CD4-positive, alpha-beta memory T cell (primary cell): ENCODE measurements at regions not wholly inside any gene's neighbourhood (a gene's known extent, or its start where the extent isn't known, plus 50 kb on each side); places are given as distances from the start of the nearest gene placed in this dataset.

Experiments used
- CTCF ChIA-PET: fragments of 350-600 bp; sonication (Branson Sonifier 250); formaldehyde crosslinking; loops from one replicate; lab custom pipeline; 2021; ENCODE audit warnings: inconsistent platforms; ENCODE audit not compliant: partially characterized antibody; lab: Charles Lee
- POLR2A ChIA-PET: fragments of 350-600 bp; sonication (Branson Sonifier 250); formaldehyde crosslinking; loops from one replicate; lab custom pipeline; 2021; ENCODE audit not compliant: partially characterized antibody; lab: Charles Lee
- DNase-seq, 5 donors: peaks; one replicate each; pipeline versions ENCODE4 v3.0.0 to v3.0.0-alpha.2; 2020 to 2022; ENCODE audit warnings: mixed read lengths in 1 of 5
- H3K27ac ChIP-seq: one replicate; pipeline ENCODE4 v1.7.0; 2013; ENCODE audit warnings: low read depth, low read length
- H3K27me3 ChIP-seq: 2 replicates; pipeline ENCODE4 v1.7.0; 2013; ENCODE audit warnings: mild to moderate bottlenecking, low read length, moderate library complexity; ENCODE audit not compliant: insufficient read depth
- H3K36me3 ChIP-seq: 2 replicates; pipeline ENCODE4 v1.7.0; 2013; ENCODE audit warnings: mild to moderate bottlenecking, low read length, moderate library complexity; ENCODE audit not compliant: insufficient read depth
- H3K4me1 ChIP-seq: 2 replicates; pipeline ENCODE4 v1.7.0; 2013; ENCODE audit warnings: mild to moderate bottlenecking, low read length, moderate library complexity; ENCODE audit not compliant: insufficient read depth
- H3K4me3 ChIP-seq, 2 donors: one replicate each; pipeline ENCODE4 v1.7.0; 2013; ENCODE audit warnings: low read length in 2 of 2, mild to moderate bottlenecking in 1 of 2
- H3K9me3 ChIP-seq, 2 donors: one replicate each; pipeline ENCODE4 v1.7.0; 2013; ENCODE audit warnings: low read length in 2 of 2, control low read depth in 1 of 2; ENCODE audit not compliant: control insufficient read depth in 1 of 2
- H3K27ac Mint-ChIP-seq, 7 donors: one replicate each; pipeline ENCODE4 v1.8.0; 2020 to 2021; ENCODE audit warnings: mixed read lengths in 7 of 7, mild to moderate bottlenecking in 6 of 7, inconsistent platforms in 3 of 7, moderate library complexity in 3 of 7
- H3K27me3 Mint-ChIP-seq, 2 donors: one replicate each; pipeline ENCODE4 v1.8.0; 2020 to 2021; ENCODE audit warnings: mixed read lengths in 2 of 2
- H3K36me3 Mint-ChIP-seq, 2 donors: one replicate each; pipeline ENCODE4 v1.8.0; 2020 to 2021; ENCODE audit warnings: mixed read lengths in 2 of 2, inconsistent platforms in 1 of 2, mild to moderate bottlenecking in 1 of 2
- H3K4me1 Mint-ChIP-seq, 4 donors: one replicate each; pipeline ENCODE4 v1.8.0; 2020 to 2021; ENCODE audit warnings: mixed read lengths in 4 of 4, mild to moderate bottlenecking in 1 of 4
- H3K4me3 Mint-ChIP-seq, 8 donors: one replicate each; pipeline ENCODE4 v1.8.0; 2020 to 2021; ENCODE audit warnings: mixed read lengths in 8 of 8, mild to moderate bottlenecking in 7 of 8, moderate library complexity in 6 of 8, inconsistent platforms in 3 of 8
- H3K9me3 Mint-ChIP-seq, 8 donors: one replicate each; pipeline ENCODE4 v1.8.0; 2020 to 2021; ENCODE audit warnings: mixed read lengths in 8 of 8, mild to moderate bottlenecking in 5 of 8, inconsistent platforms in 3 of 8, moderate library complexity in 1 of 8
- intact Hi-C: fragments of 100-400 bp; cut with micrococcal nuclease; formaldehyde crosslinking; loops from one replicate; pipeline ENCODE4 v1.15.1; 2023

DNA sequence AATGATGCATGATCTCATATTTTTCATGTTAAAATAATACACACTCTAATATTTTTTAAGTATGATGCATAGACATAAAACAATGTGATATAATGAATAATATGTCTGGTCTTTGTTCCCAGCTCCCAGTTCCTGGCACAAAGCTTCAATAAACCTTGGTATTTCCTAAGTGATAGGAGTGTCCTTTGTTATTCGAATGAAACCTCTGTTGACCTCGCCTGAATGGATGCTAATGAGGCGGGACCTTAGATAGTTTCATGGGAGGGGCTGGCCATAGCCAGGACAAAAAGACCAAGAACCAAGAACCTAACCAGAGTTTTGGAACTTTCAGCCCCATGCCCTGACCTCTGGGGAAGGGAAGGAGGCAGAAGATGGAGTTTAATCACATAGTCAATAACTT lies 257.7 kb upstream of the COPS8 start:
- Mint-ChIP-seq H3K27ac (no peak overlapping the region), H3K9me3 (no peaks in the 10 kb centered on the region), H3K36me3 (no peaks in the 10 kb centered on the region), H3K27me3 (peaks cover 0 to 4% of the 10 kb centered on the region in 2 donors), H3K4me3 (no peak overlapping the region), H3K4me1 (no peaks in the 10 kb centered on the region)
- H3K27me3 ChIP-seq: no peaks in the 10 kb centered on the region
- H3K4me3 ChIP-seq: no peak overlapping the region
- intact Hi-C loops: no loop called here
- H3K9me3 ChIP-seq: no peaks in the 10 kb centered on the region
- ChIA-PET CTCF (no interaction called here), POLR2A (no interaction called here)
- no peaks in the 10 kb centered on the region for H3K36me3 ChIP-seq
- H3K4me1 ChIP-seq: no peaks in the 10 kb centered on the region
- DNase-seq: no peak
- no peak overlapping the region for H3K27ac ChIP-seq

DNA sequence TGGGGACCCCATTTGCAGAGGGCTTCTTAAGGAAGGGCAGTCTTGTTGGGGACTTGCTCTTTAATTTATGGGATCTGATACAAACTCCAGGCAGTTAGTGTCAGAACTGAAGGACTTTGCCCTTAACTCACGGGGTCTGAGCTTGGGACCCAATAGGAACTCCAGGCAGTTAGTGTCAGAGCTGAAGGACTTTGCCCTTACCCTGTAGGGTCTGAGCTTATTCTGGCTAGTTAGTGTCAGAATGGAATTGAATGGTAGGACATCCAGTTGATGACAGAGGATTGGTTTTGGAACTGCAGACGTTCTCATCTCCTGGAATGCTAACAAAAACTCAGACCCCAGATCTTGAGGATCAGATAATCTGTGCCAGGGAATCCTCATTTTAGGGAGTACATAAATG lies 256.9 kb upstream of the COPS8 start:
- ChIA-PET POLR2A (no interaction called here), CTCF (no interaction called here)
- Histone ChIP-seq H3K4me1 (no peaks in the 10 kb centered on the region), H3K9me3 (no peaks in the 10 kb centered on the region), H3K27ac (no peak overlapping the region), H3K4me3 (no peak overlapping the region), H3K36me3 (no peaks in the 10 kb centered on the region), H3K27me3 (no peaks in the 10 kb centered on the region)
- H3K4me3 Mint-ChIP-seq: no peak overlapping the region
- H3K9me3 Mint-ChIP-seq: no peaks in the 10 kb centered on the region
- DNase-seq: no peak
- intact Hi-C loops: no loop called here
- peaks cover 0 to 4% of the 10 kb centered on the region in 2 donors for H3K27me3 Mint-ChIP-seq
- no peaks in the 10 kb centered on the region for H3K4me1 Mint-ChIP-seq
- no peaks in the 10 kb centered on the region for H3K36me3 Mint-ChIP-seq
- no peak overlapping the region for H3K27ac Mint-ChIP-seq

DNA sequence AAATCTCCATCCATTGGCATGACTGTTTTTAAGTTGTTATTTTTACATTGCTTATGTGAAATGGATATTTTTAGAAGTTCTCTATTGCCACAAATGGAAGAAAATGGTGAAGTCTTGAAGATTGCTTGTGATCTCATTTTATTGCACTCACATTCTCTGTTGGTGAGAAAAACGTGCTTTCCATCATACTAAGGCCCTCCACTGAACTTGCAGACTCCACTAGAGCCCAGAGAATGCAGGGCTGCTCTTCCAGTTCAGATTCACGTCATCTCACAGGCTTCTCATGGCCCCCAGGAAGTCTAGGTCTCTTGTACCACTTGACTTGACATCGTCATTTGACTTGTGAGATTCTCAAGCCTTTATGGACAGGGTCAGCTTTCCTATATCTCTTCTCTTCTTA lies 254.8 kb upstream of the COPS8 start:
- H3K27me3 ChIP-seq: no peaks in the 10 kb centered on the region
- DNase-seq: no peak
- no peak overlapping the region for H3K4me3 ChIP-seq
- no peak overlapping the region for H3K27ac Mint-ChIP-seq
- no peaks in the 10 kb centered on the region for H3K4me1 Mint-ChIP-seq
- H3K9me3 Mint-ChIP-seq: peaks cover 0 to 2% (median 0%) of the 10 kb centered on the region in 8 donors
- no peaks in the 10 kb centered on the region for H3K9me3 ChIP-seq
- POLR2A ChIA-PET: no interaction called here
- no peak overlapping the region for H3K4me3 Mint-ChIP-seq
- H3K4me1 ChIP-seq: no peaks in the 10 kb centered on the region
- intact Hi-C loops: no loop called here
- no peaks in the 10 kb centered on the region for H3K36me3 Mint-ChIP-seq
- CTCF ChIA-PET: no interaction called here
- H3K27me3 Mint-ChIP-seq: peaks cover 0 to 4% of the 10 kb centered on the region in 2 donors
- H3K36me3 ChIP-seq: no peaks in the 10 kb centered on the region
- H3K27ac ChIP-seq: no peak overlapping the region

DNA sequence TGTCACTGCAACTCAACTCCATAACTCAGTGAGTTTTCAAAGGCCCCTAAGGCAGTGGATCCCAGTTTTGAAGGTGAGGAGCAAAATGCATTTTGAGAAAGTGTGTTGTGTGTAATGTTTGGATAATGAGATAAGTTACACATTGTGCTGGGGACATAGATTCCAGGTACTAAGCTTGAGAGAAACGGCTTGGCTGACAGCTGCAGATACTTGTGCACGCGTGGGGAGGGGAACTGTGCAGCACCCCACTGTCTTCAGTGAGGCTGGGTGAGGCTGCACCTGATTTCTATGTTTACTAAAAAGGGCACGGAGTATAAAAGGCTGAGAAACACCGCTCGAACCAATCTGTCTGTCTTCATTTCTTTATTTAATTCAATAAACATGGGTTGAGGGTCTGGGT lies 254.0 kb upstream of the COPS8 start:
- no peaks in the 10 kb centered on the region for H3K36me3 Mint-ChIP-seq
- DNase-seq: no peak
- Histone ChIP-seq H3K27ac (no peak overlapping the region), H3K27me3 (no peaks in the 10 kb centered on the region), H3K36me3 (no peaks in the 10 kb centered on the region), H3K9me3 (no peaks in the 10 kb centered on the region), H3K4me3 (no peak overlapping the region), H3K4me1 (no peaks in the 10 kb centered on the region)
- H3K27me3 Mint-ChIP-seq: peaks cover 0 to 4% of the 10 kb centered on the region in 2 donors
- intact Hi-C loops: no loop called here
- no peaks in the 10 kb centered on the region for H3K4me1 Mint-ChIP-seq
- H3K9me3 Mint-ChIP-seq: peaks cover 0 to 4% (median 0%) of the 10 kb centered on the region in 8 donors
- no peak overlapping the region for H3K27ac Mint-ChIP-seq
- ChIA-PET POLR2A (no interaction called here), CTCF (no interaction called here)
- no peak overlapping the region for H3K4me3 Mint-ChIP-seq

DNA sequence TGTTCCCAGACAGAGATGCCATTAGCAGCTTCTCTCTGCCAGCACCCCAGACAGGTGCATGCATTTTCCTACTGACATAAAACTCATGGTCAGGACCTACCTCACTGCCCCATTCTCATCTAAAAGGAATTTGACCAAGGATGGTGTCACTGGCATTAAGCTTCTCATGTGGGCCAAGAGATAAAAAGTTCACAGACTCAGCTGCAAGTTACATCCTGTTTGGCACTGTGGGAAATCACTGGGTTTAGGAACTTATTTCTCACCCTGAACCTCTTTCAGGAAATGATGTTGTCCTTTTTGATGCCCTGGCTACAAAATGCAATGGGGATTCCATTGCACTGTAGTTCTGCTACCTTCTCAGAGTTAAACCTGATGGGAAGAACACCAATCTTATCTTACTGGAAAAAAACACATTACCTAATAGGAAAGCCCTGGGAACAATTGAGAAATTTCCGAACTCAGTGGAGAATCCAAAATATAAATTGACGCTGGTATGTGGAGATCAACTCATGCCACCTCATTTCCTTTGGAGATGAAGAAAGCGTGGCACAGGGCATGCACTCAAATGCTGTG lies 252.1 kb upstream of the COPS8 start:
- POLR2A ChIA-PET: no interaction called here
- H3K36me3 ChIP-seq: no peaks in the 10 kb centered on the region
- Mint-ChIP-seq H3K4me3 (no peak overlapping the region), H3K4me1 (no peaks in the 10 kb centered on the region), H3K9me3 (peaks cover 0 to 4% (median 0%) of the 10 kb centered on the region in 8 donors), H3K36me3 (no peaks in the 10 kb centered on the region), H3K27ac (no peak overlapping the region), H3K27me3 (peaks cover 2 to 4% of the 10 kb centered on the region in 2 donors)
- DNase-seq: no peak
- H3K4me1 ChIP-seq: no peaks in the 10 kb centered on the region
- H3K4me3 ChIP-seq: no peak overlapping the region
- no peak overlapping the region for H3K27ac ChIP-seq
- H3K27me3 ChIP-seq: no peaks in the 10 kb centered on the region
- CTCF ChIA-PET: no interaction called here
- no peaks in the 10 kb centered on the region for H3K9me3 ChIP-seq
- intact Hi-C loops: no loop called here

DNA sequence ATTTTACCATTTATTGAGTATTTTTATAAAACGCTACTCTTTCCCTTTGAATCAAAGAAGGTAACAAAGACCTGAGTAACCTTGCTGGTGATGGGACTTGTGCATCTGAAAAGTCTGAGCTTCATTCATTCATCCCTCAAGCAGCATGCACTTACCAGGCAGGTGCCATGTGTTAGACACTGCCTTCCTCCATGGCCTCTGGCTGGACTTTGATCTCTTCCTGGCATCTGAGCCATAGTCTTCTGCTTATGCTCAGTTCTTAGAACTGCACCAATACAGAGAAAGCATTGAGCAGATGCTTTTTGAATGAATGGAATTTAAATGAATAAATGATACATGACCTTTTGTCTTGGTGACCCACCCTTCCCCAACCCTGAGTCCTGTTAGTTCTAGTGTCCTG lies 251.4 kb upstream of the COPS8 start:
- H3K9me3 Mint-ChIP-seq: peaks cover 0 to 4% (median 0%) of the 10 kb centered on the region in 8 donors
- H3K27me3 Mint-ChIP-seq: peaks cover 2 to 4% of the 10 kb centered on the region in 2 donors
- no peaks in the 10 kb centered on the region for H3K27me3 ChIP-seq
- H3K4me1 ChIP-seq: no peaks in the 10 kb centered on the region
- intact Hi-C loops: no loop called here
- no peaks in the 10 kb centered on the region for H3K4me1 Mint-ChIP-seq
- H3K4me3 ChIP-seq: no peak overlapping the region
- H3K36me3 ChIP-seq: no peaks in the 10 kb centered on the region
- H3K4me3 Mint-ChIP-seq: no peak overlapping the region
- no peaks in the 10 kb centered on the region for H3K36me3 Mint-ChIP-seq
- POLR2A ChIA-PET: no interaction called here
- H3K9me3 ChIP-seq: no peaks in the 10 kb centered on the region
- no peak for DNase-seq
- H3K27ac ChIP-seq: no peak overlapping the region
- no peak overlapping the region for H3K27ac Mint-ChIP-seq
- CTCF ChIA-PET: no interaction called here

DNA sequence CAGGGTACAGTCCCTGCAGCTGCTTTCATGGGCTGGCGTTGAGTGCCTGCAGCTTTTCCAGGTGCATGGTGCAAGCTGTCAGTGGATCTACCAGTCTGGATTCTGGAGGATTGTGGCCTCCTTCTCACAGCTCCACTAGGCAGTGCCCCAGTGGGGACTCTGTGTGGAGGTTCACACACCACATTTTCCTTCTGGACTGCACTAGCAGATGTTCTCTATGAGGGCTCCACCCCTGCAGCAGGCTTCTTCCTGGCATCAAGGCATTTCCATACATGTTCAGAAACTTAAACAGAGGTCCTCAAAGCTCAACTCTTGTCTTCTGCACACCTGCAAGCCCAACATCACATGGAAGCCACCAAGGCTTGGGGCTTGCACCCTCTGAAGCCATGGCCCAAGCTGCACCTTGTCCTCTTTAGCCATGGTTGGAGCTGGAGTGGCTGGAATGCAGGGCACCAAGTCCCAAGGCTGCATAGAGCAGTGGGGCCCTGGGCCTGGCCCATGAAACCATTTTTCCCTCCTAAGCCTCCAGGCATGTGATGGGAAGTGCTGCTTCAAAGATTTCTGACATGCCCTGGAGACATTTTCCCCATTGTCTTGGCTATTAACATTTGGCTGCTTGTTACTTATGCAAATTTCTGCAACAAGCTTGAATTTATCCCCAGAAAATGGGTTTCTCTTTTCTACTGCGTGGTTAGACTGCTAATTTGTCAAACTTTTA lies 250.2 kb upstream of the COPS8 start:
- no peaks in the 10 kb centered on the region for H3K36me3 Mint-ChIP-seq
- peaks cover 0 to 4% (median 0%) of the 10 kb centered on the region in 8 donors for H3K9me3 Mint-ChIP-seq
- H3K27ac ChIP-seq: no peak overlapping the region
- H3K27ac Mint-ChIP-seq: no peak overlapping the region
- H3K27me3 Mint-ChIP-seq: peaks cover 2 to 4% of the 10 kb centered on the region in 2 donors
- H3K9me3 ChIP-seq: no peaks in the 10 kb centered on the region
- no peaks in the 10 kb centered on the region for H3K27me3 ChIP-seq
- CTCF ChIA-PET: no interaction called here
- no peak overlapping the region for H3K4me3 ChIP-seq
- no peaks in the 10 kb centered on the region for H3K36me3 ChIP-seq
- H3K4me3 Mint-ChIP-seq: no peak overlapping the region
- DNase-seq: no peak
- no peaks in the 10 kb centered on the region for H3K4me1 ChIP-seq
- no peaks in the 10 kb centered on the region for H3K4me1 Mint-ChIP-seq
- intact Hi-C loops: no loop called here
- POLR2A ChIA-PET: no interaction called here
